Chondrocyte (in vitro differentiated cells): ENCODE measurements at regions not wholly inside any gene's neighbourhood (a gene's known extent, or its start where the extent isn't known, plus 50 kb on each side); places are given as distances from the start of the nearest gene placed in this dataset.

Source experiments
- DNase-seq: peaks from one replicate; pipeline ENCODE4 v3.0.0; 2021; ENCODE audit warnings: mixed read lengths, low spot score
- H3K27ac Mint-ChIP-seq: one replicate; pipeline ENCODE4 v1.8.0; 2021; ENCODE audit warnings: mild to moderate bottlenecking, moderate library complexity, mixed read lengths; ENCODE audit not compliant: unreplicated experiment
- H3K27me3 Mint-ChIP-seq: 2 replicates; pipeline ENCODE4 v1.8.0; 2021; ENCODE audit warnings: low read depth, mixed read lengths
- H3K36me3 Mint-ChIP-seq: 2 replicates; pipeline ENCODE4 v1.8.0; 2021; ENCODE audit warnings: low read depth, mixed read lengths
- H3K4me1 Mint-ChIP-seq: 2 replicates; pipeline ENCODE4 v1.8.0; 2021; ENCODE audit warnings: low read depth, mild to moderate bottlenecking, mixed read lengths
- H3K4me3 Mint-ChIP-seq: one replicate; pipeline ENCODE4 v1.8.0; 2021; ENCODE audit warnings: mild to moderate bottlenecking, moderate library complexity, mixed read lengths; ENCODE audit not compliant: unreplicated experiment
- H3K9me3 Mint-ChIP-seq: 2 replicates; pipeline ENCODE4 v1.8.0; 2021; ENCODE audit warnings: low read depth, mixed read lengths
- TF ChIP-seq, protein P1 (sequence below): fragments of 200-600 bp; sonication (generic); IDR thresholded peaks from 2 replicates; pipeline ENCODE4 v1.5.0; 2021; ENCODE audit warnings: antibody characterized with exemption, mild to moderate bottlenecking, moderate library complexity

DNA sequence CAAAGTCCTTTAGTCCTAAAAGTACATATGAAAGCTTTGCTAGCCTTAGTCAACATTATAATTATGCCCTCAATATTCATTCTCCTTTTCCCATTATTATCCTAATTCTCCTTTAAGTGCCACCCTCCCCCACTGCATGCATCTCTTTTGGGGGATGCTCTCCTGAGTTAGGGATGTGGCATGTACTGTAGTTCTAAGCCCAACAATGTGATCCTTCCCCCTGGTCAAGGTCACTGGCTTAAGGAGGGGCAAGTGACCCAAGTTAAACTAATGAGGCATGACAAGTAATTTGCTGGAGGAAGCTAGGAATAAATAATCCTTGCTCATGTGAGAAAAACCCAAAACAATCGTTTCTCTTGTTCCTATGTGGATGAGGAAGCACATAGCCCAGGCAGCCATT is 343.9 kb upstream of the SUCLG2 start:
- Mint-ChIP-seq H3K4me3 (no peak overlapping the region), H3K36me3 (no peaks in the 10 kb centered on the region), H3K9me3 (peaks cover 12% of the 10 kb centered on the region), H3K27ac (no peak overlapping the region), H3K27me3 (peaks cover 7% of the 10 kb centered on the region), H3K4me1 (no peaks in the 10 kb centered on the region)
- no peak for DNase-seq
- TF ChIP-seq, protein P1, sequence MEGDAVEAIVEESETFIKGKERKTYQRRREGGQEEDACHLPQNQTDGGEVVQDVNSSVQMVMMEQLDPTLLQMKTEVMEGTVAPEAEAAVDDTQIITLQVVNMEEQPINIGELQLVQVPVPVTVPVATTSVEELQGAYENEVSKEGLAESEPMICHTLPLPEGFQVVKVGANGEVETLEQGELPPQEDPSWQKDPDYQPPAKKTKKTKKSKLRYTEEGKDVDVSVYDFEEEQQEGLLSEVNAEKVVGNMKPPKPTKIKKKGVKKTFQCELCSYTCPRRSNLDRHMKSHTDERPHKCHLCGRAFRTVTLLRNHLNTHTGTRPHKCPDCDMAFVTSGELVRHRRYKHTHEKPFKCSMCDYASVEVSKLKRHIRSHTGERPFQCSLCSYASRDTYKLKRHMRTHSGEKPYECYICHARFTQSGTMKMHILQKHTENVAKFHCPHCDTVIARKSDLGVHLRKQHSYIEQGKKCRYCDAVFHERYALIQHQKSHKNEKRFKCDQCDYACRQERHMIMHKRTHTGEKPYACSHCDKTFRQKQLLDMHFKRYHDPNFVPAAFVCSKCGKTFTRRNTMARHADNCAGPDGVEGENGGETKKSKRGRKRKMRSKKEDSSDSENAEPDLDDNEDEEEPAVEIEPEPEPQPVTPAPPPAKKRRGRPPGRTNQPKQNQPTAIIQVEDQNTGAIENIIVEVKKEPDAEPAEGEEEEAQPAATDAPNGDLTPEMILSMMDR: no peak

DNA sequence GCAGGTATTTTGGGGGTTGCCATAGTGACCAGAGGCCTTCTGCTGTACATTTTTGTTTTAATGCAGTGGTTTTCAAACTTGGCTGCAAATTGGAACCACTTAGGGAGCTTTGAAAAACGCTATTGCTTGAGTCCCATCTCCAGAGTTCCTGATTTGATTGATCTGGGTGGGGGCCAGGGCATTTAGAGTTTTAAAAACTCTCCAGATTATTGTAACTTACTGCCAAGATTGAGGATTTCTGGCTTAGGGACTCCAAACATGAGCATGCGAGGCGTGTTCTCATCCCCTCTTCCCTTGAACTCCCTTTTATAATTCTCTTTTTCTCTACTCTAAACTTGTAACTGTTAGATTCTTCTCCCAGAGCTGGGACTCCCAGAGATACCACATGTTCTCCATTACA is 340.8 kb upstream of the SUCLG2 start:
- H3K9me3 Mint-ChIP-seq: no peaks in the 10 kb centered on the region
- DNase-seq: no peak
- no peak overlapping the region for H3K4me3 Mint-ChIP-seq
- peaks cover 7% of the 10 kb centered on the region for H3K27me3 Mint-ChIP-seq
- H3K36me3 Mint-ChIP-seq: no peaks in the 10 kb centered on the region
- no peak overlapping the region for H3K27ac Mint-ChIP-seq
- TF ChIP-seq, protein P1: no peak
- H3K4me1 Mint-ChIP-seq: no peaks in the 10 kb centered on the region

DNA sequence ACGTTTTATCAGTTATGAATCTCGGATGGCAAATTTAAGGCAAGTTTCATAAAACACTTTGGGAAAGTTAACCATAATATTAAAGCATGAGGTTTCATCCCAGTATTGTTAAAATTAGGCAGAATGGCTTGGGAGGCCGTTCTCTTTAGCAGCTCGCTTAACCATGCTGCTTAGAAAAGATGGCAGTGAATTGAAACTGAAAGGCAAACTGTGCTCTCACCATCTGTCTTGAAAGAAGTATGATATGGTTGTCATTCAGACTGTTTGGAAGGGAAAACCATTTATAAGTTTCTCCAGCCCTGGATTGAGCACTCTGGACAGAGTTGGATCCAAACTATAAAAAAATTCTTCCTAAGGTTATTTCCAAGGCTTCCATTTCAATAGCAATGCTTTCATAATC is 332.3 kb upstream of the SUCLG2 start:
- Mint-ChIP-seq H3K27me3 (peaks cover 2% of the 10 kb centered on the region), H3K36me3 (no peaks in the 10 kb centered on the region), H3K4me3 (no peak overlapping the region), H3K4me1 (no peaks in the 10 kb centered on the region), H3K9me3 (no peaks in the 10 kb centered on the region), H3K27ac (no peak overlapping the region)
- TF ChIP-seq, protein P1: no peak
- no peak for DNase-seq

DNA sequence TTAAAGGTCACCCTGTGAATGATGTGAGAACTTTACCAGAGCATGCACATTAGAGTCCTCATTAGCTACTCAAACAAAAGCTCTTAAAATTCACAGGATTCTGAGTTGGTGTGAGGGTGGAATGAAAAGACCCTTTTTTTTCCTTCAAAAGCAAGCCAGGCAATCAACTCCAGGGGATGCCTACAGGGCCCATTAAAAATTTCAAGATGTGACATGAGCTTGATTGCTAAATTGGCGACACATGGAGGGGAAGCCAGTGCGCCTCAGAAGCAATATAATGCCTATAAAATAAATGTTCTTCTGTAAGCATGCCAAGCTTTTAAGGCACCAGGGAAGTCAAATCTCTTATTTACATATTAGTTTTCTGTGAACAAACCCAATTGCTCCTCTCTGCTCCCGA is 328.8 kb upstream of the SUCLG2 start:
- DNase-seq: no peak
- Mint-ChIP-seq H3K27me3 (peaks cover 6% of the 10 kb centered on the region), H3K9me3 (no peaks in the 10 kb centered on the region)

DNA sequence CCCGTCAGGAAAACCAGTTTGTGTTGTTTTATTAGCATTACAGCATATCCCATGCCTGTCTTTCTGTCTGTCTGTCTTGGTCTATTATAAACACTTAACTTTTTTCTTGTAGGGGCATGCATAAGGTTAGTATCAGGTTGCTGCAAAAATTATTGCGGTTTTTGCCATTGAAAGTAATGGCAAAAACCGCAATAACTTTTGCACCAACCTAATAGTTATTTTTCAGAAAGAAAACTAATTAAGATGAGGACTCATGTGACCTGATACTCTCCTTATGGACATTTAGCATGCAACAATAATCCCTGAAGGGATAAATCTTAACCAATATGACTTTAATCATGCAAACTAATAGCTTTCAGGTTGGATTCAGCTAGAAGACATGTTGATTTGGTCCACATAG is 326.7 kb upstream of the SUCLG2 start:
- no peak for DNase-seq
- TF ChIP-seq, protein P1: no peak
- Mint-ChIP-seq H3K27ac (no peak overlapping the region), H3K4me3 (no peak overlapping the region), H3K4me1 (no peaks in the 10 kb centered on the region), H3K9me3 (no peaks in the 10 kb centered on the region), H3K27me3 (peaks cover 6% of the 10 kb centered on the region), H3K36me3 (no peaks in the 10 kb centered on the region)

More for the DNA sequence above, 328.8 kb upstream of the SUCLG2 start:
- TF ChIP-seq, protein P1: no peak
- Mint-ChIP-seq H3K4me1 (no peaks in the 10 kb centered on the region), H3K27ac (no peak overlapping the region), H3K4me3 (no peak overlapping the region), H3K36me3 (no peaks in the 10 kb centered on the region)
